OCI-LY1 (cell line): ENCODE measurements at regions not wholly inside any gene's neighbourhood (a gene's known extent, or its start where the extent isn't known, plus 50 kb on each side); places are given as distances from the start of the nearest gene placed in this dataset.

Experiments
- H2AFZ ChIP-seq: fragments of 200-600 bp; sonication (generic), shearing (Covaris generic); 2 replicates; pipeline ENCODE4 v1.6.0; 2014; ENCODE audit warnings: antibody characterized with exemption, mild to moderate bottlenecking, low read length
- H3F3A ChIP-seq: fragments of 200-600 bp; sonication (generic), shearing (Covaris generic); 2 replicates; pipeline ENCODE4 v1.6.0; 2014; ENCODE audit warnings: mild to moderate bottlenecking, antibody characterized with exemption, low read length, moderate library complexity; ENCODE audit not compliant: insufficient read depth
- H3K27ac ChIP-seq: fragments of 200-600 bp; sonication (generic); 2 replicates; pipeline ENCODE4 v1.5.1; 2014; ENCODE audit warnings: low read length, mixed run types, mild to moderate bottlenecking, low read depth; ENCODE audit not compliant: poor library complexity, severe bottlenecking
- H3K27me3 ChIP-seq: fragments of 200-600 bp; sonication (generic); 2 replicates; pipeline ENCODE4 v1.6.0; 2014; ENCODE audit warnings: antibody characterized with exemption, mild to moderate bottlenecking, low read length, moderate library complexity; ENCODE audit not compliant: insufficient read depth
- H3K36me3 ChIP-seq: fragments of 200-600 bp; sonication (generic); 2 replicates; pipeline ENCODE4 v1.6.1; 2014; ENCODE audit warnings: mild to moderate bottlenecking, antibody characterized with exemption, low read length, moderate library complexity, mixed read lengths; ENCODE audit not compliant: insufficient read depth
- H3K4me1 ChIP-seq: fragments of 200-600 bp; sonication (generic); 2 replicates; pipeline ENCODE4 v1.5.1; 2014; ENCODE audit warnings: mild to moderate bottlenecking, low read length, moderate library complexity; ENCODE audit not compliant: insufficient read depth, severe bottlenecking
- H3K4me2 ChIP-seq: fragments of 200-600 bp; sonication (generic), shearing (Covaris generic); 2 replicates; pipeline ENCODE4 v1.6.1; 2014; ENCODE audit warnings: low read length
- H3K4me3 ChIP-seq: fragments of 200-600 bp; sonication (generic); 2 replicates; pipeline ENCODE4 v1.5.1; 2014; ENCODE audit warnings: low read length, low read depth, mild to moderate bottlenecking, mixed read lengths; ENCODE audit not compliant: poor library complexity, severe bottlenecking
- H3K79me2 ChIP-seq: fragments of 200-600 bp; shearing (Covaris generic); 2 replicates; pipeline ENCODE4 v1.6.1; 2016; ENCODE audit warnings: mixed run types, low read length, mixed read lengths; ENCODE audit not compliant: insufficient read depth
- H3K9ac ChIP-seq: fragments of 200-600 bp; sonication (generic), shearing (Covaris generic); 2 replicates; pipeline ENCODE4 v1.6.1; 2014; ENCODE audit warnings: mild to moderate bottlenecking, low read length, mixed read lengths
- H3K9me2 ChIP-seq: fragments of 200-600 bp; sonication (generic), shearing (Covaris generic); 2 replicates; pipeline ENCODE4 v1.6.1; 2014; ENCODE audit warnings: low read depth, mild to moderate bottlenecking, low read length, mixed read lengths
- H3K9me3 ChIP-seq: fragments of 200-600 bp; shearing (Covaris generic); 2 replicates; pipeline ENCODE4 v1.6.1; 2014; ENCODE audit warnings: low read length, mixed read lengths
- H4K20me1 ChIP-seq: fragments of 200-600 bp; sonication (generic), shearing (Covaris generic); 2 replicates; pipeline ENCODE4 v1.6.0; 2016; ENCODE audit warnings: mild to moderate bottlenecking, low read length; ENCODE audit not compliant: insufficient read depth
- CTCF ChIP-seq: fragments of 200-600 bp; sonication (generic), shearing (Covaris generic); IDR thresholded peaks from 2 replicates; pipeline ENCODE4 v1.5.1; 2017; ENCODE audit warnings: mild to moderate bottlenecking, antibody characterized with exemption, low read length, moderate library complexity, mixed read lengths
- EZH2 ChIP-seq: fragments of 200-600 bp; sonication (generic), shearing (Covaris generic); IDR thresholded peaks from 2 replicates; pipeline ENCODE4 v1.8.0; 2017; ENCODE audit warnings: borderline replicate concordance, mixed run types, mild to moderate bottlenecking, antibody characterized with exemption, low read length, moderate library complexity, mixed read lengths

- Histone ChIP-seq H3F3A (no peaks in the 10 kb centered on the region), H3K27me3 (no peaks in the 10 kb centered on the region), H3K27ac (no peak overlapping the region), H3K79me2 (no peaks in the 10 kb centered on the region), H3K4me1 (no peaks in the 10 kb centered on the region), H3K4me2 (no peak overlapping the region), H3K9ac (no peak overlapping the region), H3K4me3 (no peak overlapping the region), H3K9me2 (no peaks in the 10 kb centered on the region), H3K9me3 (no peaks in the 10 kb centered on the region), H4K20me1 (no peaks in the 10 kb centered on the region), H3K36me3 (no peaks in the 10 kb centered on the region), H2AFZ (no peak overlapping the region)
- no peak for TF ChIP-seq CTCF
- no peak for TF ChIP-seq EZH2
Observed at GRCh38 chr2:10240161-10240681, 62.5 kb upstream of the HPCAL1 start.

GRCh38 chr2:10240911-10241610, 61.6 kb upstream of the HPCAL1 start:
- Histone ChIP-seq H3K27ac (no peak overlapping the region), H3K36me3 (no peaks in the 10 kb centered on the region), H2AFZ (no peak overlapping the region), H3K4me3 (no peak overlapping the region), H3K27me3 (no peaks in the 10 kb centered on the region), H3K9ac (no peak overlapping the region), H3K79me2 (no peaks in the 10 kb centered on the region), H3K9me2 (no peaks in the 10 kb centered on the region), H3K4me2 (no peak overlapping the region), H3F3A (no peaks in the 10 kb centered on the region), H4K20me1 (no peaks in the 10 kb centered on the region), H3K9me3 (no peaks in the 10 kb centered on the region), H3K4me1 (no peaks in the 10 kb centered on the region)
- TF ChIP-seq CTCF, result no peak
- no peak for TF ChIP-seq EZH2

GRCh38 chr2:10241641-10242430, 60.9 kb upstream of the HPCAL1 start:
- H3K9me2 ChIP-seq, result no peaks in the 10 kb centered on the region
- no peaks in the 10 kb centered on the region for H3K36me3 ChIP-seq
- no peaks in the 10 kb centered on the region for H3F3A ChIP-seq
- H3K27me3 ChIP-seq, result no peaks in the 10 kb centered on the region; the same call in 1 of the 2 replicates
- no peaks in the 10 kb centered on the region for H3K9me3 ChIP-seq
- H3K9ac ChIP-seq, result no peak overlapping the region
- H3K4me2 ChIP-seq, result no peak overlapping the region
- no peaks in the 10 kb centered on the region for H4K20me1 ChIP-seq
- no peaks in the 10 kb centered on the region for H3K79me2 ChIP-seq
- H2AFZ ChIP-seq, result no peak overlapping the region
- no peak overlapping the region for H3K27ac ChIP-seq
- H3K4me1 ChIP-seq, result no peaks in the 10 kb centered on the region
- TF ChIP-seq CTCF (no peak), EZH2 (no peak)
- H3K4me3 ChIP-seq, result no peak overlapping the region
